ENCODE measurements at regions not wholly inside any gene's neighbourhood (a gene's known extent, or its start where the extent isn't known, plus 50 kb on each side); places are given as distances from the start of the nearest gene placed in this dataset.
"Not testable (repeated sequence)": the region's sequence is repeated elsewhere in the genome, so short reads cannot be mapped to it uniquely, and the experiment has no call there.

GRCh38 chr9:30925635-30926034 is 1458.8 kb upstream of the ACO1 start:
- intact Hi-C loops (cut with DNase I) = no loop called here
- DNase-seq (no peak), ATAC-seq (no peak)
- Histone ChIP-seq H3K27me3 (no peaks in the 10 kb centered on the region), H3K4me3 (no peak overlapping the region), H3K4me1 (no peaks in the 10 kb centered on the region), H3K9me3 (no peaks in the 10 kb centered on the region), H3K27ac (no peak overlapping the region), H3K36me3 (no peaks in the 10 kb centered on the region)
- TF ChIP-seq, protein P1, sequence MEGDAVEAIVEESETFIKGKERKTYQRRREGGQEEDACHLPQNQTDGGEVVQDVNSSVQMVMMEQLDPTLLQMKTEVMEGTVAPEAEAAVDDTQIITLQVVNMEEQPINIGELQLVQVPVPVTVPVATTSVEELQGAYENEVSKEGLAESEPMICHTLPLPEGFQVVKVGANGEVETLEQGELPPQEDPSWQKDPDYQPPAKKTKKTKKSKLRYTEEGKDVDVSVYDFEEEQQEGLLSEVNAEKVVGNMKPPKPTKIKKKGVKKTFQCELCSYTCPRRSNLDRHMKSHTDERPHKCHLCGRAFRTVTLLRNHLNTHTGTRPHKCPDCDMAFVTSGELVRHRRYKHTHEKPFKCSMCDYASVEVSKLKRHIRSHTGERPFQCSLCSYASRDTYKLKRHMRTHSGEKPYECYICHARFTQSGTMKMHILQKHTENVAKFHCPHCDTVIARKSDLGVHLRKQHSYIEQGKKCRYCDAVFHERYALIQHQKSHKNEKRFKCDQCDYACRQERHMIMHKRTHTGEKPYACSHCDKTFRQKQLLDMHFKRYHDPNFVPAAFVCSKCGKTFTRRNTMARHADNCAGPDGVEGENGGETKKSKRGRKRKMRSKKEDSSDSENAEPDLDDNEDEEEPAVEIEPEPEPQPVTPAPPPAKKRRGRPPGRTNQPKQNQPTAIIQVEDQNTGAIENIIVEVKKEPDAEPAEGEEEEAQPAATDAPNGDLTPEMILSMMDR (IDR thresholded peaks at IDR 0.05) = no peak

- no peaks in the 10 kb centered on the region for H3K36me3 ChIP-seq
- H3K4me3 ChIP-seq = no peak overlapping the region
- no peak for DNase-seq
- TF ChIP-seq, protein P1 (IDR thresholded peaks at IDR 0.05) = no peak
- H3K4me1 ChIP-seq = no peaks in the 10 kb centered on the region
- ATAC-seq = no peak
- no peaks in the 10 kb centered on the region for H3K27me3 ChIP-seq
- no peak overlapping the region for H3K27ac ChIP-seq
- intact Hi-C loops (cut with DNase I) = no loop called here
- no peaks in the 10 kb centered on the region for H3K9me3 ChIP-seq
Measured at GRCh38 chr9:30928045-30928444, 1456.4 kb upstream of the ACO1 start.

- H3K4me3 ChIP-seq = no peak overlapping the region
- intact Hi-C loops (cut with DNase I) = no loop called here
- ATAC-seq = no peak
- TF ChIP-seq, protein P1 (IDR thresholded peaks at IDR 0.05) = no peak
- H3K4me1 ChIP-seq = no peaks in the 10 kb centered on the region
- H3K9me3 ChIP-seq = no peaks in the 10 kb centered on the region
- no peaks in the 10 kb centered on the region for H3K27me3 ChIP-seq
- DNase-seq = no peak
- H3K36me3 ChIP-seq = no peaks in the 10 kb centered on the region
- H3K27ac ChIP-seq = no peak overlapping the region
Measured at GRCh38 chr9:30932226-30932625, 1452.2 kb upstream of the ACO1 start.

DNA sequence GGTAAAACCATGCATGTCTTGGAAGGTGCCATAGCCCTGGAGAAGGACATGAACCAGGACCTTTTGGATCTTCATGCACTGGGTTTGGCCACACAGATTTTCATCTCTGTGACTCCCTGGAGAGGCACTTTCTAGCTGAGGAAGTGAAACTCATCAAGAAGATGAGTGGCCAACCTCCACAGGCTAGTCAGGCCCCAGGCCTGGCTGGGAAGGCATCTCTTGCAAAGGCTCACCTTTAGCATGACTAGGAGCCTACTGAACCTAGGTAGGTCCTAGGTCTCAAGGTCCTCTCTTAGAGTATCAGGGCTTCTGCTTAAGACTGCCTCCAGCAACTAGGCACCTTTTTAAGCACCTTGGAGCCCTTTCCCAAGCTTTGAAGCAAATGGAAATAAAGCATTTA is 1448.7 kb upstream of the ACO1 start:
- Histone ChIP-seq H3K36me3 (no peaks in the 10 kb centered on the region), H3K4me3 (no peak overlapping the region), H3K9me3 (no peaks in the 10 kb centered on the region), H3K27me3 (no peaks in the 10 kb centered on the region), H3K27ac (no peak overlapping the region), H3K4me1 (no peaks in the 10 kb centered on the region)
- DNase-seq (no peak), ATAC-seq (peak; percentile 29)
- intact Hi-C loops (cut with DNase I) = no loop called here
- TF ChIP-seq, protein P1 (IDR thresholded peaks at IDR 0.05) = no peak

- intact Hi-C loops (cut with DNase I) = no loop called here
- H3K4me1 ChIP-seq = no peaks in the 10 kb centered on the region
- ATAC-seq (no peak), DNase-seq (no peak)
- no peaks in the 10 kb centered on the region for H3K36me3 ChIP-seq
- H3K27me3 ChIP-seq = no peaks in the 10 kb centered on the region
- no peak overlapping the region for H3K27ac ChIP-seq
- no peak overlapping the region for H3K4me3 ChIP-seq
- TF ChIP-seq, protein P1 (IDR thresholded peaks at IDR 0.05) = no peak
- H3K9me3 ChIP-seq = no peaks in the 10 kb centered on the region
Measured at GRCh38 chr9:30937106-30937505, 1447.3 kb upstream of the ACO1 start.

DNA sequence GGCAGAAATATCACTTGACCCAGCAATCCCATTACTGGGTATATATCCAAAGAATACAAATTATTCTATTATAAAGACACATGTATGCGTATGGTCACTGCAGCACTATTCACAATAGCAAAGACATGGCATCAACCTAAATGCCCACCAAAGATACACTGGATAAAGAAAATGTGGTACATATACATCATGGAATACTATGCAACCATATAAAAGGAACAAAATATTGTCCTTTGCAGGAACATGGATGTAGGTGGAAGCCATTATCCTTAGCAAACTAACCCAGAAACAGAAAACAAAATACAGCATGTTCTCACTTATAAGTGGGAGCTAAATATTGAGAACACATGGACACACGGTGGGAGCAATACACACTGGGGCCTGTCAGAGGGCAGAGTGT is 1441.6 kb upstream of the ACO1 start:
- H3K27ac ChIP-seq; DNase-seq; H3K36me3 ChIP-seq; intact Hi-C loops (cut with DNase I); H3K27me3 ChIP-seq; H3K9me3 ChIP-seq; ATAC-seq; H3K4me1 ChIP-seq; H3K4me3 ChIP-seq: not testable (repeated sequence)
